Hepatocyte (in vitro differentiated cells): ENCODE measurements at regions not wholly inside any gene's neighbourhood (a gene's known extent, or its start where the extent isn't known, plus 50 kb on each side); places are given as distances from the start of the nearest gene placed in this dataset.

ENCODE experiments used
- DNase-seq: peaks from one replicate; pipeline ENCODE4 v3.0.0-alpha.2; 2016; ENCODE audit warnings: low spot score
- H2AFZ ChIP-seq: fragments of 200-600 bp; sonication (generic); 2 replicates; pipeline ENCODE4 v1.6.0; 2016; ENCODE audit warnings: antibody characterized with exemption, mild to moderate bottlenecking
- H3K27ac ChIP-seq: fragments of 200-600 bp; sonication (generic); 2 replicates; pipeline ENCODE4 v1.5.1; 2016; ENCODE audit warnings: mild to moderate bottlenecking
- H3K27me3 ChIP-seq: fragments of 200-600 bp; sonication (generic); 2 replicates; pipeline ENCODE4 v1.6.1; 2016
- H3K36me3 ChIP-seq: fragments of 200-600 bp; sonication (generic); replicated peaks from 2 replicates; pipeline ENCODE4 v1.5.1; 2016; ENCODE audit warnings: low read depth; ENCODE audit not compliant: insufficient read depth
- H3K4me1 ChIP-seq: fragments of 200-600 bp; sonication (generic); 2 replicates; pipeline ENCODE4 v1.5.1; 2016; ENCODE audit warnings: mild to moderate bottlenecking, moderate library complexity; ENCODE audit not compliant: insufficient read depth
- H3K4me2 ChIP-seq: fragments of 200-600 bp; sonication (generic); 2 replicates; pipeline ENCODE4 v1.6.0; 2016
- H3K4me3 ChIP-seq: fragments of 200-600 bp; sonication (generic); 2 replicates; pipeline ENCODE4 v1.5.1; 2016; ENCODE audit warnings: mild to moderate bottlenecking
- H3K79me2 ChIP-seq: fragments of 200-600 bp; sonication (generic); 2 replicates; pipeline ENCODE4 v1.6.0; 2017; ENCODE audit warnings: mild to moderate bottlenecking
- H3K9me2 ChIP-seq: fragments of 200-600 bp; sonication (generic); replicated peaks from 2 replicates; pipeline ENCODE4 v1.6.0; 2017; ENCODE audit warnings: mild to moderate bottlenecking; ENCODE audit not compliant: insufficient read depth
- H3K9me3 ChIP-seq: fragments of 200-600 bp; sonication (generic); 2 replicates; pipeline ENCODE4 v1.5.1; 2016; ENCODE audit warnings: low read depth, mild to moderate bottlenecking
- H4K20me1 ChIP-seq: fragments of 200-600 bp; sonication (generic); 2 replicates; pipeline ENCODE4 v1.6.0; 2016; ENCODE audit warnings: mild to moderate bottlenecking; ENCODE audit not compliant: insufficient read depth, poor library complexity, severe bottlenecking
- CTCF ChIP-seq: fragments of 200-600 bp; sonication (generic); IDR thresholded peaks from 2 replicates; pipeline ENCODE4 v1.5.1; 2016; ENCODE audit warnings: antibody characterized with exemption, mild to moderate bottlenecking; ENCODE audit not compliant: poor library complexity
- EZH2 ChIP-seq: fragments of 200-600 bp; sonication (generic); IDR thresholded peaks from 2 replicates; pipeline ENCODE4 v1.6.1; 2016; ENCODE audit warnings: antibody characterized with exemption, mild to moderate bottlenecking, borderline replicate concordance
- EZH2phosphoT487 ChIP-seq: fragments of 200-600 bp; sonication (generic); IDR thresholded peaks from one replicate; pipeline ENCODE4 v1.6.1; 2018; ENCODE audit warnings: antibody characterized with exemption, mild to moderate bottlenecking, low read depth, moderate library complexity; ENCODE audit not compliant: unreplicated experiment, severe bottlenecking
- WGBS: methylation state at CpG from one replicate; pipeline ENCODE4 v1.1.6; 2016; ENCODE audit warnings: low lambda C conversion rate; ENCODE audit errors: missing lambda C conversion rate; 5-methylcytosine and 5-hydroxymethylcytosine counted together

GRCh38 chr12:105455261-105455660 lies 124.8 kb downstream of the C12orf75 start:
- WGBS, result 86% methylated on average over 3 of the region's 3 CpGs
- no peak overlapping the region for H3K4me3 ChIP-seq
- no peak overlapping the region for H3K4me2 ChIP-seq
- no peaks in the 10 kb centered on the region for H3K79me2 ChIP-seq
- no peaks in the 10 kb centered on the region for H3K4me1 ChIP-seq
- H4K20me1 ChIP-seq, result no peaks in the 10 kb centered on the region
- H3K9me2 ChIP-seq, result no peaks in the 10 kb centered on the region
- H2AFZ ChIP-seq, result no peak overlapping the region
- H3K36me3 ChIP-seq, result no peaks in the 10 kb centered on the region
- H3K27ac ChIP-seq, result no peak overlapping the region
- TF ChIP-seq EZH2, result no peak
- TF ChIP-seq CTCF, result no peak
- TF ChIP-seq EZH2phosphoT487, result no peak
- no peaks in the 10 kb centered on the region for H3K9me3 ChIP-seq
- H3K27me3 ChIP-seq, result no peaks in the 10 kb centered on the region
- no peak for DNase-seq

- Histone ChIP-seq H2AFZ (no peak overlapping the region), H3K9me3 (no peaks in the 10 kb centered on the region), H3K9me2 (no peaks in the 10 kb centered on the region), H4K20me1 (no peaks in the 10 kb centered on the region), H3K27ac (no peak overlapping the region), H3K4me3 (no peak overlapping the region), H3K79me2 (no peaks in the 10 kb centered on the region), H3K4me1 (no peaks in the 10 kb centered on the region), H3K27me3 (no peaks in the 10 kb centered on the region), H3K36me3 (no peaks in the 10 kb centered on the region), H3K4me2 (no peak overlapping the region)
- no peak for DNase-seq
- TF ChIP-seq EZH2phosphoT487, result no peak
- TF ChIP-seq CTCF, result no peak
- TF ChIP-seq EZH2, result no peak
Observed at GRCh38 chr12:105457026-105457425, 126.5 kb downstream of the C12orf75 start.

- Histone ChIP-seq H4K20me1 (no peaks in the 10 kb centered on the region), H3K9me2 (no peaks in the 10 kb centered on the region), H3K4me1 (peaks cover 3% of the 10 kb centered on the region), H3K4me3 (no peak overlapping the region), H3K27ac (no peak overlapping the region), H3K4me2 (no peak overlapping the region), H3K36me3 (no peaks in the 10 kb centered on the region), H3K9me3 (no peaks in the 10 kb centered on the region), H3K79me2 (no peaks in the 10 kb centered on the region), H2AFZ (no peak overlapping the region), H3K27me3 (no peaks in the 10 kb centered on the region)
- TF ChIP-seq EZH2 (no peak), EZH2phosphoT487 (no peak), CTCF (no peak)
- no peak for DNase-seq
- 65% methylated on average over 6 of the region's 6 CpGs for WGBS
Observed at GRCh38 chr12:105459760-105460330, 129.4 kb downstream of the C12orf75 start.

GRCh38 chr12:105461271-105461943 lies 130.9 kb downstream of the C12orf75 start:
- Histone ChIP-seq H4K20me1 (no peaks in the 10 kb centered on the region), H3K4me1 (peaks cover 3% of the 10 kb centered on the region), H3K4me3 (no peak overlapping the region), H3K9me3 (no peaks in the 10 kb centered on the region), H3K27me3 (no peaks in the 10 kb centered on the region), H3K27ac (no peak overlapping the region), H3K9me2 (no peaks in the 10 kb centered on the region), H3K4me2 (no peak overlapping the region), H3K36me3 (no peaks in the 10 kb centered on the region), H3K79me2 (no peaks in the 10 kb centered on the region), H2AFZ (no peak overlapping the region)
- TF ChIP-seq CTCF, result no peak
- no peak for TF ChIP-seq EZH2phosphoT487
- no peak for TF ChIP-seq EZH2
- no peak for DNase-seq
- 90% methylated on average over 4 of the region's 4 CpGs for WGBS
